ENCODE measurements at regions not wholly inside any gene's neighbourhood (a gene's known extent, or its start where the extent isn't known, plus 50 kb on each side); places are given as distances from the start of the nearest gene placed in this dataset.

GRCh38 chr16:79329166-79329521, 271.4 kb downstream of the MAF start:
- DNase-seq (ENCODE audit: low spot score) = no peak

DNA sequence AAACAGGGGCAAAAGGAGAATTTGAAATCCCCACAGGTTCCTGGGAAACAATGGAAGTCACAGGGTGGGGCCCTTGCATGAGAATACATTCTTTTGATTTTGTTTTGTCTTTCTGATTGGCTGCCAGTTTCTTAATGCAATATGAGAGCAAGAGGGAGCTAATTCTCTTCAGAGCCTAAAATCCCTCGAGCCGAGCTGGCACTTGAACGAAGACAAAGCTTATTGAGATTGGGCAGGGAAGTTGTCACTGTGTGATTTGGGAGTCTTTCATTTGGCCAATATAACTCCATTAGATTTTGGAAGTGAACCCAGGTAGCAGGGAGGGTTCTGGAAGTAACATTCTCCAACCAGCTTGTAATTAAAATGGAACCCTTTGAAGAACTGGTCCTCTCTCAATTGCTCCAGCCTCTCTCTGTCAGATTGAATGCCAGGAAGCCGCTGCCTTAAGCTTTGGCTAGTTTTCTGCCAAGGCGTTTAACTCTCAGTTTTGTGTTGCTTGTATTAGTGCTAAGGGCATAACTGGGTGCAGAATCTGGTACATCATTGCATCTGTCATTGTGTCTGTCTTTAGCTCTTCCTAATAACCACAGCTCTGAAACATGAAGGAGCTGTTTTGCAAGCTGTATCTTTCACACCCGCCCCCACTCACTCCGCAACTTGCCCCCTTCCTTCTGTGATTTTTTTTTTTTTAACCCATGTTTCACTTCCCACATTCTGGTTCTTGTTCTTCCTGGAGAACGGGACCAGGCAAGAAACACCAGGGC, 272.0 kb downstream of the MAF start:
- no peak for DNase-seq (ENCODE audit: low spot score)

DNA sequence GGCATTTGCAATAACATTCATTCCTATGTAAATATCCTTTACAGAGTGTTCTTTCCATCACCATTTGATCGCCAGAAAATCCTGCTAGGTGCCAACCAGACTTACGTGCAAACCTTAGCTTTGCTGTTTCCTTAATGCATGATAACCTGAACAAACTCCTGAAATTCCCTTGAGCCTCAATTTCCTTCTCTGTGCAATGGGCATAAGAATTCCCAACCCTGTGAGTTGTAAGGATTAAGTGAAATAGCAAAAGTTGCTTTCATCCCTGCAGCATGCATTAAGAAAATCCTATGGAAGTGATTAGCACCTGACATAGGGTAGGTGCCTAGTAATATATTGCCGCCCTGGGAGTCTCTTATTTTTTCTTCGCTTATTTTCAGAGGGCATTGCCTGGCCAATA, 272.7 kb downstream of the MAF start:
- DNase-seq (ENCODE audit: low spot score) = no peak

DNA sequence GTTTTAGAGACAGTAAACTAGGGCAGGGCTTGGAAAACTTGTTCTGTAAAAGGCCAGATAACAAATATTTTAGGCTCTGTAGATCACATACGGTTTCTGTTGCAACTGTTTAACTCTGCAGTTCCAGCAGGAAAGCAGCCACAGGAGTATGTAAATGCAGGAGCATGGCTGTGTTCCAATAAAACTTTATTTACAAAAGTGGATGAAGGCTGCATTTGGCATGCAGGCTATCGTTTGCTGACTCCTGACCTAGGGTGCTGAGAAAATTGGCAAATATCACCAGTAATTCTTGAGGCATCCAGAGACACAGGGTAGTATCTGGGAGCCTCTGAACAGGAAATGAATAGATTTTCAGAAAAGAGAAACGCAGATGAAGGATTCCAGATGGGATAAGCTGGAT, 274.0 kb downstream of the MAF start:
- no peak for DNase-seq (ENCODE audit: low spot score)

GRCh38 chr16:79325226-79325945, 275.2 kb downstream of the MAF start:
- no peak for DNase-seq (ENCODE audit: low spot score)

DNA sequence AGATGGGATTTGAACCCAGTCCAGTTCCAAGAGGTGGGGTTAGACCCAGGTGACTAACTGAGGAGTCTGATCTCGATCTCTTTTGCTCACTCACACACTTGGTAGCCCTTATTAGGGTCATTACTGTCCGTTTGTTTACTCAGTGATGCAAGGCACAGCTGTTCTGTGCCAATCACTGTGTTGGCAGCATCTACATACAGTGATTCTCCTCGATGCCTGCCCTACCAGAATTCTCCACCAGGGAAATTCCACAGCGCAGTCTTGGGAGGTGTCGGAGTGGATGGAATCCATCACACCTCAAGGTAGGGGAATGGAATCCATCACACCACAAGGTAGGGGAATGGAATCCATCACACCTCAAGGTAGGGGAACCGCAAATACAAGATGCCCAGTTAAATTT, 279.6 kb downstream of the MAF start:
- DNase-seq (ENCODE audit: low spot score) = no peak

GRCh38 chr16:79318143-79318899, 282.2 kb downstream of the MAF start:
- no peak for DNase-seq (ENCODE audit: low spot score)

GRCh38 chr16:79317521-79317920, 283.0 kb downstream of the MAF start:
- no peak for DNase-seq (ENCODE audit: low spot score)

DNA sequence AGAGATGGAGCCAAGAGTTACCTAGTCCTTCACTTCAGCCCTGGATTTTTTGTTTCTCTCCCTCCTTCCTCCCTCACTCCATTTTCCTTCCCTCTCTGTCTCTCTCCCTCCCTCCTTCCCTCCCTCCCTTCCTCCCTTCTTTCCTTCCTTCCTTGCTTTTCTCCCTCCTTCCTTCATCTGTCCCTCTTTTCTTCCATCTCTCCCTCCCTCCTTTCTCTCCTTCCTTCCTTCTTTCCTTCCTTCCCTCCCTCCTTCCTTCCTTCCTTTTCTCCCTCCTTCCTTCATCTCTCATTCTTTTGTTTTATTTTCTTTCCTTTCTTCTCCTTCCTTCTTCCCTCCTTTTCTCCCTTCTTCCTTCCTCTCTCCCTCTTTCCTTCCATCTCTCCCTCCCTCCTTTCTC, 283.5 kb downstream of the MAF start:
- no peak for DNase-seq (ENCODE audit: low spot score)

- no peak for DNase-seq (ENCODE audit: low spot score)
These were observed 284.5 kb downstream of the MAF start for GRCh38 chr16:79316004-79316458.

- no peak for DNase-seq (ENCODE audit: low spot score)
These were observed 288.0 kb downstream of the MAF start for GRCh38 chr16:79312502-79312901.

- DNase-seq (ENCODE audit: low spot score) = no peak
These were observed 289.8 kb downstream of the MAF start for GRCh38 chr16:79310710-79311109.

DNA sequence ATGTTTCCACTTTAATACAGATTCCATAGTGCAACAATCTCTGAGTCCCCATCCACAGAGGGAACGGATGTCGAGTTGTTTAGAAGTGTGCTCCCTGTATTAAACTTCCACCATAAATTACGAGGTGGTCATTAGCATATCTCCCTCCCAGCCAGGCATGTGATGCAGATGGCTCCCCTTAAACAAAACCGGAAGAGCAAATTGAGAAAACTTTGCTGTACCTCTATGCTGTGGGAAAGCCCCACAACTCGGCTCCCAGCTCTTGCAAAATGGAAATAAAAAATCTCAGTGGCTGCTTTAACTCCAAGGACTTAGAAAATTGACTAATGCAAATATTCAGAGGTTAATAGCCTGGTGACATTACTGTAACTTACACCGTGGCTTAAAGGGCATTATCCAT, 290.9 kb downstream of the MAF start:
- no peak for DNase-seq (ENCODE audit: low spot score)

DNA sequence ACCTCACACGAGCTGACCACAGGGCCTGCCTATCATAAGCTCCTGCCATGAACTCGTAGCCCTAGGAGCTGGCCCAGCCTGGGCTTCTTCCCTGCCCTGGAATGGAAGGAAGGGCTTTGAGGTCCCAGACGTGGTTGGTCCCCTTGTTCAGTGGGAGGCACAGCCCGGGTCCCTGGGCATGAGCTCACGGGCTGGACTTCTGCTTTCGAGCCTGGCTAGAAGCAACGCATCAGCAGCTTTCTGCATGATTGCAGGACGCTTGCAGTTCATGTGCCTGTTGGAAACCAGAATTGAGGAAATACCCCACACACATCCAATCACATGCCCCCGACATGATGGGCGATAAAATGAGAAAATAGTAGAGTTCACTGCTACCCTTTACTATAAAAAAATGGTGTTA, 293.3 kb downstream of the MAF start:
- DNase-seq (ENCODE audit: low spot score) = no peak

- no peak for DNase-seq (ENCODE audit: low spot score)
These were observed 295.5 kb downstream of the MAF start for GRCh38 chr16:79305074-79305473.

- no peak for DNase-seq (ENCODE audit: low spot score)
These were observed 296.6 kb downstream of the MAF start for GRCh38 chr16:79303959-79304387.

- DNase-seq (ENCODE audit: low spot score) = no peak
These were observed 297.3 kb downstream of the MAF start for GRCh38 chr16:79303206-79303605.

DNA sequence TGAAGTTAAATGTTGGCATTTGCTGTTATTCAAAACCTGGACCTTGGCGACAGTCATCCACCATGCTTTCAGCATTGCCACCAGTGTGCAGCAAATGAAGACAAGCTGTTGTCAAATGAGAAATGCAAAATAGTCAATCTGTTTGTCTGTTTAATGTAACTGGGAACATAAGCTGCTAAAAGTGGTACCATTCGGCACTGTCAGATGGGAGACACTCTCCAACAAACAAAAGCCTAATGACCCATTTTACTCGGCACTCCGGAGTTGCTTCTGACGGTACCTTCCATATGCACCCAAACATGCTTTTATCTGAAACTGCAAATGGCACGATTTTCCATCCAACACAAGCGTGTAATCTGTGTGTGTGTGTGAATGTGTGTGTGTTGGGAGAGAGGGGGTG, 297.8 kb downstream of the MAF start:
- no peak for DNase-seq (ENCODE audit: low spot score)

GRCh38 chr16:79301051-79301450, 299.5 kb downstream of the MAF start:
- no peak for DNase-seq (ENCODE audit: low spot score)

DNA sequence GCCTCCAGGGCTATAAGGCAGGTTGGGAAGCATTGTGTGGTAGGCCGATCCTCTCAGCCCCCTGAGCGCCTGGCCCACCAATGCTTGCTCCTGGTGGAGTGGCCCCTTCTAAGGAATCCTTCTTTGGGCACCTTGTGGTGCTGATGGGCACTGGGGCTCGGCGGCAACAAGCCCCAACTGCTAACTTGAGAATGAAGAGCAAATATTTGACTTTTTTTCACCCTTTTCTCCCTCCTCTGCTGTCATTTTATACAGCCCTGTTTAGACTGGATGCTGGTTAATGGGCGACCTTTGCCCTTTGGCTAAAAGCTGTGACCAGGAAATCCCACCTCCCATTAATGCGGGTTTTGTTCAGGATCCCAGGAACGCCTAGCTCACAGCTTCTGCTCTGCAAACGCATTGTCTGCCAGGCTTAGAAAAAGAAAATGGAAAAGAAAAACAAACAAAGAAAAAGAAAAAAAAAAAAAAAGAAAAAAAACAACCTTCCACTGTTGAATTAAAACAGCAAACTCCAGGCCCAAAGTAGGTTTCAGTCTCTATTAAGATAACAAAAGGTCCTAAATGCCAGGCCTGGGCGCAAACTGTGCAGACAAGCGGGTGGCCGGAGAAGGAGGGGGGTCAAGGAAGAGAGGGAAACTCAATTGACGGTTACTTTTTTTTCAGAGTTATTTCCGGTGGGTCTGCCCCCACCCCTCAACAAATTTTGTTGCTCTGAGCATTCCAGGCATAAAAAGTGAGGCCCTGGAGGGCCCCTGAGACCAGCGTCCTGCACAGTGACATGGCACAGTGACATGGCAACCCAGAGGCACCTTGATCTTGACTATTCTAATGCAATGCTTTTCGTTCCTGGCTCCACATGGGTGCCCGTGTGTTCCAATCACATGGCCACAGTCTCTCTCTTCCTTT, 301.4 kb downstream of the MAF start:
- no peak for DNase-seq (ENCODE audit: low spot score)

GRCh38 chr16:79298476-79298875, 302.1 kb downstream of the MAF start:
- DNase-seq (ENCODE audit: low spot score) = no peak

GRCh38 chr16:79297805-79298204, 302.7 kb downstream of the MAF start:
- no peak for DNase-seq (ENCODE audit: low spot score)
